HepG2 (cell line): ENCODE measurements at regions not wholly inside any gene's neighbourhood (a gene's known extent, or its start where the extent isn't known, plus 50 kb on each side); places are given as distances from the start of the nearest gene placed in this dataset.

ENCODE experiments used
- ATAC-seq: fragments of 200-7000 bp; cut with Tn5 transposase; 3 replicates; pipeline ENCODE4 v1.9.1; 2020; ENCODE audit warnings: mild to moderate bottlenecking, moderate library complexity
- BruUV-seq: library from RNA; stranded (reverse); fragments of 400-500 nt; replicated peaks from 2 replicates; lab custom pipeline; 2021; lab: Mats Ljungman, UMichigan
- CTCF ChIA-PET: fragments of 300-600 bp; formaldehyde crosslinking; extraction: SDS; loops from one replicate; lab custom pipeline; 2021; ENCODE audit warnings: low total read pairs, inconsistent platforms, low intra/inter-chr PET ratio; lab: Yijun Ruan, JAX
- POLR2A ChIA-PET: fragments of 350-600 bp; sonication (Branson Sonifier 250); formaldehyde crosslinking; loops from one replicate; lab custom pipeline; 2020; ENCODE audit warnings: antibody characterized with exemption, inconsistent platforms; lab: Yijun Ruan, JAX
- DNase-seq: peaks from one replicate; pipeline ENCODE4 v3.0.0-alpha.2; 2015; ENCODE audit warnings: low spot score
- FAIRE-seq: peaks from 3 replicates; lab custom pipeline; 2011; peaks lifted over from hg19 to GRCh38; lab: Jason Lieb, UNC
- H2AFZ ChIP-seq: one replicate; pipeline ENCODE4 v1.6.1; 2011; ENCODE audit warnings: low read length, inconsistent platforms
- H3K27ac ChIP-seq: fragments of 300-600 bp; 3 replicates; pipeline ENCODE4 v1.8.0; 2011; ENCODE audit warnings: mixed run types, mild to moderate bottlenecking, mixed read lengths, low read length, inconsistent platforms; ENCODE audit not compliant: insufficient read depth; ENCODE audit errors: extremely low read length
- H3K27me3 ChIP-seq, 2 experiments: fragments of 200-600 bp in 1 of 2; 2 replicates in 1 of 2; 3 replicates in 1 of 2; pipeline versions ENCODE4 v1.6.0 to v1.8.0; 2011; ENCODE audit warnings: low read length in 2 of 2, mild to moderate bottlenecking in 2 of 2, moderate library complexity in 2 of 2, inconsistent platforms in 1 of 2; ENCODE audit not compliant: insufficient read depth in 2 of 2, control insufficient read depth in 1 of 2
- H3K36me3 ChIP-seq, 2 experiments: fragments of 200-600 bp in 1 of 2; replicated peaks in 1 of 2; 2 replicates in 1 of 2; 3 replicates in 1 of 2; pipeline versions ENCODE4 v1.5.1 to v1.8.0; 2011; ENCODE audit warnings: low read length in 2 of 2, inconsistent platforms in 1 of 2; ENCODE audit not compliant: insufficient read depth in 2 of 2, control insufficient read depth in 1 of 2
- H3K4me1 ChIP-seq: 2 replicates; pipeline ENCODE4 v1.5.1; 2012; ENCODE audit warnings: low read length, inconsistent platforms; ENCODE audit not compliant: insufficient read depth
- H3K4me2 ChIP-seq: 2 replicates; pipeline ENCODE4 v1.6.0; 2011; ENCODE audit warnings: low read depth, low read length, inconsistent platforms
- H3K4me3 ChIP-seq, 3 experiments: fragments of 200-600 bp in 1 of 3; sonication (generic), shearing (Covaris generic) in 1 of 3; replicated peaks in 1 of 3; 2 replicates each; pipeline ENCODE4 v1.5.1; 2011 to 2016; ENCODE audit warnings: low read length in 3 of 3, inconsistent platforms in 2 of 3, low read depth in 2 of 3, mild to moderate bottlenecking in 2 of 3, control low read depth in 1 of 3, mixed read lengths in 1 of 3; ENCODE audit not compliant: insufficient read depth in 1 of 3
- H3K79me2 ChIP-seq: one replicate; pipeline ENCODE4 v1.6.1; 2011; ENCODE audit warnings: low read length, inconsistent platforms; ENCODE audit not compliant: insufficient read depth
- H3K9ac ChIP-seq: 2 replicates; pipeline ENCODE4 v1.6.0; 2011; ENCODE audit warnings: mild to moderate bottlenecking, low read depth, low read length, inconsistent platforms; ENCODE audit not compliant: insufficient read depth
- H3K9me3 ChIP-seq: 2 replicates; pipeline ENCODE4 v1.5.1; 2012; ENCODE audit warnings: mild to moderate bottlenecking, low read length
- H4K20me1 ChIP-seq: 2 replicates; pipeline ENCODE4 v1.6.0; 2011; ENCODE audit warnings: inconsistent platforms, mild to moderate bottlenecking, low read length, moderate library complexity; ENCODE audit not compliant: insufficient read depth
- ARID2 ChIP-seq: sonication (generic); formaldehyde crosslinking; IDR thresholded peaks from 2 replicates; pipeline ENCODE4 v1.8.1; 2022; ENCODE audit warnings: mild to moderate bottlenecking, missing genetic modification reagents, borderline replicate concordance
- ATM ChIP-seq: fragments of 450-650 bp; IDR thresholded peaks from 2 replicates; pipeline ENCODE4 v1.7.1; 2017; ENCODE audit warnings: mild to moderate bottlenecking, borderline replicate concordance
- CHD4 ChIP-seq: fragments of 200-600 bp; sonication (generic); IDR thresholded peaks from 2 replicates; pipeline ENCODE4 v1.7.0; 2017; ENCODE audit warnings: mild to moderate bottlenecking, low read length, borderline replicate concordance
- CREB1 ChIP-seq, 2 experiments: fragments of 450-650 bp in 1 of 2; IDR thresholded peaks; 2 replicates each; pipeline ENCODE4 v1.6.1; 2016 to 2017; ENCODE audit warnings: control low read depth in 1 of 2, mild to moderate bottlenecking in 1 of 2, missing compliant biosample characterization in 1 of 2, missing genetic modification characterization in 1 of 2
- GABPB1 ChIP-seq: IDR thresholded peaks from 2 replicates; pipeline ENCODE4 v1.6.1; 2016; ENCODE audit warnings: mild to moderate bottlenecking, missing genetic modification reagents, moderate library complexity, missing compliant biosample characterization
- GATAD1 ChIP-seq: IDR thresholded peaks from 2 replicates; pipeline ENCODE4 v1.6.1; 2016; ENCODE audit warnings: missing genetic modification reagents, missing compliant biosample characterization
- JARID2 ChIP-seq: sonication (generic); formaldehyde crosslinking; IDR thresholded peaks from 2 replicates; pipeline ENCODE4 v1.8.1; 2023; ENCODE audit warnings: missing genetic modification reagents, inconsistent platforms; ENCODE audit not compliant: insufficient replicate concordance
- MTERF4 ChIP-seq: sonication (generic); formaldehyde crosslinking; IDR thresholded peaks from 2 replicates; pipeline ENCODE4 v1.8.0; 2023; ENCODE audit warnings: mild to moderate bottlenecking, missing genetic modification reagents
- ONECUT2 ChIP-seq: sonication (generic); formaldehyde crosslinking; IDR thresholded peaks from 2 replicates; pipeline ENCODE4 v1.4.0; 2020; ENCODE audit warnings: missing genetic modification reagents
- SP2 ChIP-seq: sonication (generic); formaldehyde crosslinking; IDR thresholded peaks from 2 replicates; pipeline ENCODE4 v1.5.1; 2020; ENCODE audit warnings: mild to moderate bottlenecking, missing genetic modification reagents
- SRSF9 ChIP-seq: fragments of 200-400 bp; formaldehyde crosslinking; IDR thresholded peaks from 2 replicates; pipeline ENCODE4 v1.6.1; 2018; ENCODE audit warnings: borderline replicate concordance, mild to moderate bottlenecking, low read depth, low read length; ENCODE audit not compliant: insufficient read depth, poor library complexity, severe bottlenecking
- ZFYVE20 ChIP-seq: sonication (generic); formaldehyde crosslinking; IDR thresholded peaks from 2 replicates; pipeline ENCODE4 v1.8.0; 2023; ENCODE audit warnings: low read depth, mild to moderate bottlenecking, moderate library complexity, missing genetic modification reagents, borderline replicate concordance
- ZNF282 ChIP-seq: fragments of 450-650 bp; IDR thresholded peaks from 2 replicates; pipeline ENCODE4 v1.6.1; 2018; ENCODE audit not compliant: partially characterized antibody
- ZNF563 ChIP-seq: sonication (generic); formaldehyde crosslinking; IDR thresholded peaks from 2 replicates; pipeline ENCODE4 v1.8.0; 2022; ENCODE audit warnings: mild to moderate bottlenecking, moderate library complexity, missing genetic modification reagents
- ZNF7 ChIP-seq: IDR thresholded peaks from 2 replicates; pipeline ENCODE4 v1.6.1; 2016; ENCODE audit warnings: missing biosample characterization, missing genetic modification reagents
- ZNF768 ChIP-seq: sonication (generic); formaldehyde crosslinking; IDR thresholded peaks from 2 replicates; pipeline ENCODE4 v1.4.0; 2020; ENCODE audit warnings: missing genetic modification reagents
- WGBS: methylation state at CpG from one replicate; pipeline ENCODE4 v1.1.6; 2017; ENCODE audit warnings: low lambda C conversion rate; 5-methylcytosine and 5-hydroxymethylcytosine counted together
- in situ Hi-C: cut with HindIII; loops from 2 replicates; pipeline ENCODE4 v1.10.0; 2017; ENCODE audit warnings: low pct_unique_long_range_greater_than_20kb; ENCODE audit not compliant: extremely low pct_ligation_motif_present
- intact Hi-C: fragments of 100-400 bp; cut with micrococcal nuclease; formaldehyde crosslinking; loops from one replicate; pipeline ENCODE4 v1.10.0; 2022; ENCODE audit not compliant: unreplicated experiment

GRCh38 chr3:1692428-1692827 is 406.2 kb upstream of the CNTN4 start:
- intact Hi-C loops (no loop called here), in situ Hi-C loops (no loop called here)
- CTCF ChIA-PET: no interaction called here
- Histone ChIP-seq H3K4me2 (no peak overlapping the region), H3K4me1 (no peaks in the 10 kb centered on the region), H3K4me3 (no peak overlapping the region), H3K36me3 (no peaks in the 10 kb centered on the region), H3K9ac (no peak overlapping the region), H3K79me2 (no peaks in the 10 kb centered on the region), H3K27me3 (no peaks in the 10 kb centered on the region), H2AFZ (no peak overlapping the region), H3K27ac (no peak overlapping the region), H3K9me3 (peaks cover 80% of the 10 kb centered on the region), H4K20me1 (no peaks in the 10 kb centered on the region)
- BruUV-seq: no TSS peak
- no peak for TF ChIP-seq SP2
- TF ChIP-seq ZNF7 (CRISPR knock-in tag): no peak
- TF ChIP-seq ATM: no peak
- TF ChIP-seq CHD4: no peak
- TF ChIP-seq ONECUT2: no peak
- TF ChIP-seq GATAD1: no peak
- no peak for TF ChIP-seq ARID2 (CRISPR knock-in tag)
- no peak for TF ChIP-seq ZFYVE20
- no peak for TF ChIP-seq ZNF563 (CRISPR knock-in tag)
- TF ChIP-seq CREB1 (IDR thresholded peaks at IDR 0.05): no peak
- TF ChIP-seq CREB1 (CRISPR knock-in tag; IDR thresholded peaks at IDR 0.05): no peak
- 0% methylated on average over 1 of the region's 1 CpG for WGBS
- DNase-seq (no peak), FAIRE-seq (no peak), ATAC-seq (no peak)
- POLR2A ChIA-PET: no interaction called here

DNA sequence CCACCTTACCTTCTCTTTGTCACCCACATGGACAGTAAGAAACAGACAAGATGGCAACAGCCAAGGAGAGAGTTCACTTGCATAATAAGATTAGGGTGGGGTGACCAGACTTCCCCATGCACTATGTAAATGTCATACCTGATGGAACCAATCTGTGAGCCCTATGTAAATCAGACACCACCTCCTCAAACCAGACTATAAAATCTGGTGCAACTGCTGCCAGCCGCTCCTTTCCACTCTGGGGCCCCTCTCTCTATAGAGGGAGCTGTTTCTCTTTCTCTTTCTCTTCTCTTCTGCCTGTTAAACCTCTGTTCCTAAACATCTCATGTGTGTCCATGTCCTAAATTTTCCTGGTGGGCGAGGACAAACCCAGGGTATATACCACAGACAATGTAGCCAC is 405.5 kb upstream of the CNTN4 start:
- Histone ChIP-seq H3K79me2 (no peaks in the 10 kb centered on the region), H3K4me1 (no peaks in the 10 kb centered on the region), H3K4me2 (no peak overlapping the region), H3K9me3 (peaks cover 81% of the 10 kb centered on the region), H3K36me3 (no peaks in the 10 kb centered on the region), H4K20me1 (no peaks in the 10 kb centered on the region), H3K27ac (no peak overlapping the region), H3K9ac (no peak overlapping the region), H2AFZ (no peak overlapping the region), H3K4me3 (no peak overlapping the region), H3K27me3 (no peaks in the 10 kb centered on the region)
- no TSS peak for BruUV-seq
- no peak for DNase-seq
- WGBS: 4% methylated on average over 2 of the region's 2 CpGs
- POLR2A ChIA-PET: no interaction called here
- ATAC-seq: no peak
- CTCF ChIA-PET: no interaction called here
- no peak for FAIRE-seq
- in situ Hi-C loops: no loop called here
- intact Hi-C loops: no loop called here
- TF ChIP-seq SRSF9 (no peak), MTERF4 (CRISPR knock-in tag) (no peak), ZNF282 (no peak), JARID2 (CRISPR knock-in tag) (no peak), ZNF768 (no peak), GABPB1 (no peak)
